CD4-positive, alpha-beta T cell treated with Interleukin-12 subunit alpha and Interleukin-12 subunit beta, for 1 hour (primary cell): ENCODE measurements at regions not wholly inside any gene's neighbourhood (a gene's known extent, or its start where the extent isn't known, plus 50 kb on each side); places are given as distances from the start of the nearest gene placed in this dataset.
"Not testable (repeated sequence)": the region's sequence is repeated elsewhere in the genome, so short reads cannot be mapped to it uniquely, and the experiment has no call there.

ENCODE experiments used
- DNase-seq: peaks from one replicate; pipeline ENCODE4 v3.0.0-alpha.2; 2020

DNA sequence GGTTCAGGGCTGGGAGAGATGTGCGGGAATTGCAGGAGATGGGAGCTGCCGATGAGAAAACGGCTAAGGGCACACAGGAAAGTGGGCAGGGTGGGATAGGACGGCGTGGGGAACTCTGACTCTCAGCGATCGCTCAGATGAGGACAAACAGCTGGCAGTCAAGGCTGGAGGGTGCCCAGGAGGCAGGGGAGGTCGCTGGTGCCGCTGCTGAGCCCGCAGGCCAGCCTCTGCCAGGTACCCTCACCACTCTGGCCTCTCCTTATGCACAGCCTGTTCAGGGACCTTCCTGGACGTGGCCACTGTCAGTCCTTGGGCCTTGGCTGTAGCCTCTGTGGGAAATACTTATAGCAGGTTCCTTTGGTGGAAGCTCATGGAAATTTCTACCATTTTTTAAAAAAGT lies 308.6 kb downstream of the TEX29 start:
- DNase-seq = no peak

DNA sequence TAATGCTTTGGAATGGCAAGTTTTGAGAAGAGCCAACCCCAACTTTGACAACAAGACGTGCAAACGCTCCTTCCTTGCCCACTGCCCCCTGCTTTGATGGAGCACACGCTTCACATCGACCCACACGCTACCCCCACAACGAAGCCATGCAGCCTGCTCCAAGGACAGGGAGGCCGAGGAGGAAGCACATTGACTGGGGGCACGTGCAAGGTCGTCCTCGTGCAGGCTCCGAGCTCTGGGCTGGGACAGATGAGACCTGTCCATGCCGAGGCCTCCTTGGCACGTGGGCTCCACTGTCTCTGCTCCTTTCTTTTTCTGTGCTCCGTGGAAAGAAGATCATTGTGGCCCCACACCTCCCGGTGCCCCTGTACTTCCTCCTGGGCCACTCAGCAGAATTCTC lies 309.0 kb downstream of the TEX29 start:
- no peak for DNase-seq

DNA sequence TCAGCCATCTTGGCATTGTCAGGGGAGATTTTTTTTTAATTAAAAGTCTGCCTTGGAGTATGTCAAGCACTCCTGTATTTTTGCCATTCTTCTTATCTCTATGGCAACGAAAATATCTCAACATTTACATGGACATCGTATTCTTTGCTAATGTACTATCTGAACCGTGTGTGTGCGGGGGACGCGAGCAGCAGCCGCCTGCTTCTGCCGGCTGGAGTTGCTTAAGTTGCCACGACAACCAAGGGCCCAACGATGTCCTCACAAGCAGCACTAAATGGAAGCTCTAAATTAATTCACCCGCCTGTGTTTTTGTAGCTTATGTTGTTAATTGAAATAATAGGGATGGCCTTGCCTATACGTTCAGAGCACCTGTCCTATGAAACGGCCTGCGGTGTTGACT lies 309.5 kb downstream of the TEX29 start:
- DNase-seq = no peak

DNA sequence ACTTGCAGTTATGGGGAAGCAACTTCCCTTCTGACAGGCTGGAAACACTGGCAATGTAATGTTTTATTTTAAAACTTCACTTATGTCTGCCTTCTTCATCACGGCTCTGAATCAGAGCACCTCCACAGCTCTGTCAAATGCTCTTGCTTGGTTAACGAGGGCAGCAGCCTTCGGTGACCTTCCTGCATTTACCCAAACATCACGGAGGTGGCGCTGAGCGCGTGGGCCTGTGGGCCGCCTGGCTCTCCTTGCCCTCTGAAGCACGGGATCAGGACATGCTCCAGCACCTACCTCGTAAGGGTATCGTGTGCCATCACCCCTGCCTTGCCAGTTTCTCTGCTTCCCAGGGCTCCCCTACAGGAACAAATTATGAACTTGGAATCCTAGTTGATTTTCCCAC lies 310.0 kb downstream of the TEX29 start:
- DNase-seq = no peak

DNA sequence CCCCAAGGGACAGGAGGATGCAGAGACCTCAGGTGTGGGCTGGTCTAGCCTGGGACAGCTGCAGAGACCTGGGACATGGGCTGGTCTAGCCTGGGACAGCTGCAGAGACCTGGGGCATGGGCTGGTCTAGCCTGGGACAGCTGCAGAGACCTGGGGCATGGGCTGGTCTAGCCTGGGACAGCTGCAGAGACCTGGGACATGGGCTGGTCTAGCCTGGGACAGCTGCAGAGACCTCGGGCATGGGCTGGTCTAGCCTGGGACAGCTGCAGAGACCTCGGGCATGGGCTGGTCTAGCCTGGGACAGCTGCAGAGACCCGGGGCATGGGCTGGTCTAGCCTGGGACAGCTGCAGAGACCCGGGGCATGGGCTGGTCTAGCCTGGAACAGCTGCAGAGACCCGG lies 310.8 kb downstream of the TEX29 start:
- DNase-seq = not testable (repeated sequence)

DNA sequence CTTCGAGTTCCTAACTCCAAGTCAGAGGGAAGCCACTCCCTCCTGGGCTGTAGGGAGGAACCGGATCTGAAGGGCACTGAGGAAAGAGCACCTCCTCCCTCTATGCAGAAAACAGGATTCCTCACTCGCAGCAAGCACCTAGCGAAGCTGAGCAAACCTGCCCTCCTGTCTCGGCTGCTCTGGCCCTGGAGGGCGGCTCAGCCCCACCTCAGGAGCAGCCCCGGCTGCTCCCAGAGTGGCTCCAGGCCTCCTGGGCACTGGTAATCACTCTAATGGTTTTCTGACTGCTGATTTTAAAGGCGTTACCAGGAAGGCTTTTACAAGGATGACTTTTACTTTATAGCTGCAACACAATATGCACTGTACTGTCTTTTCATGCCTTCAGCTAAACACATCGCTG lies 312.5 kb downstream of the TEX29 start:
- no peak for DNase-seq

DNA sequence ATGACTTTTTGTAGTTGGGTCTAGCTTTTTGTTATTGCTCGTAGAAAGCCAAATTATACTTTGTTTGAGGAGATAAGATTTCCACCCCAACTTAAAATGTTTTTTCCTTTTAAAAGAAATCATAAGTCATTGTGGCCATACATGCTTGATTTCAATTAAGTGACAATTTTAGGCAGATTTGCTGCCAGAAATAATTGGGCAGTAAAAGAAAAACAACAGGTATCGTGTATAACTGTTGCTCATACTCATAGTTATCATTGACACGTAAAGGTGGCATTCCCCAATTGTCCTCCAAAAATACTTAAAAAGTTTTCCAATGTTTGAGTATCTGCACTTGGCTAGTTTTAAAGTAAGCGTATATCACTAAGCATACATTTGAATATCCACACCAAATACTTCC lies 313.0 kb downstream of the TEX29 start:
- no peak for DNase-seq

DNA sequence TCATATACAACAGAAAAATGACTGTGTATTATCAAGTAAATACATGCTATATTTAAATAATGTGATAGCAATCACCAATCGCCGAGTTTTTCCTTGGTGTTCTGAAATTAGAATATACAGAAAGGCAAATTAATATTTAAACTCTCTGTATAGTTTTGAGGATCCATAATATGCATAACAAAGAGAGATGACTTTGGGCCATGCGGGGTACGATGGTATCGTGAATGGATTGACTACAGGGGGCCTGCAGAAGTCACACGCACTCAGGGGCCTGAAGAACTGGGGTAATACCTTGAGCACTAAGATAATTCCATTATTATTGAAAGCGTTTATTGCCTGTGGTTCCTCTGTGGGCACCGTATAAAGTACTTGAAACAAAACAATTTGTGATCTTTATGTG lies 314.0 kb downstream of the TEX29 start:
- DNase-seq = no peak

DNA sequence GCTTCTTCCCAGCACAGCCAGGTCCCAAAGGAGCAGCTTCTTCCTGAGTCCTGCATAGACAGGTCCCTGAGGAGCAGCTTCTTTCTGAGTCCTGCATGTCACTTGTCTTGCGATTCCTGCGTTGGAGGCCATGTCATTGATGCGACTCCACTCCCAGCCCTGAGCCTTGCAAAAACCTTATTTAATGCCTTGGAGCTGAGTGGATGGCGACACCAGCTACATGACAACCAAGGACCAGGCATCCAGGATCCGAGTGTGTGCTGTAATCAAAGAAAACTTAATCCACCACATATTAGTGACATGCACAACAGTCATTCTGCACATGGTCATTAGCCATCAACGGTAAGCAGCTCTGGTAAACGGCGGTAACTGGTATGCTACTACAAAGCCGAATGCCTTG lies 315.8 kb downstream of the TEX29 start:
- no peak for DNase-seq

DNA sequence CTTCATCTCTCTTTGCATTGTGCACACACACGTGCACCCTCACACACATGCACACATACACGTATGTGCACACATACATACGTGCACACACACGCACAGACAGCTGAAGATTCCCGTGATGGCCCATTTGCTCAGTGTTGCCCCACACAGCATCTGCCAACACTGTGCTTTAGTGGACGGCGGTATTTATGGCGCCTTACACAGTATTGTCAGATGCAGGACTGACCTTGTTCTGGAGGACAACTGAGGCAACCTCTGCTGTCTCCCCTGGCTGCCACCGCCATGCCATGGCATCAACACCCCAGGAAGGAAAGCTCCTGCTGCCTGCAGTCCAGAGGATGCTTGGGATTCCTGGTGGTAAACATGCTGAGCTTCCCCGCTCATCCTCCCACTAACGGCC lies 316.4 kb downstream of the TEX29 start:
- no peak for DNase-seq

DNA sequence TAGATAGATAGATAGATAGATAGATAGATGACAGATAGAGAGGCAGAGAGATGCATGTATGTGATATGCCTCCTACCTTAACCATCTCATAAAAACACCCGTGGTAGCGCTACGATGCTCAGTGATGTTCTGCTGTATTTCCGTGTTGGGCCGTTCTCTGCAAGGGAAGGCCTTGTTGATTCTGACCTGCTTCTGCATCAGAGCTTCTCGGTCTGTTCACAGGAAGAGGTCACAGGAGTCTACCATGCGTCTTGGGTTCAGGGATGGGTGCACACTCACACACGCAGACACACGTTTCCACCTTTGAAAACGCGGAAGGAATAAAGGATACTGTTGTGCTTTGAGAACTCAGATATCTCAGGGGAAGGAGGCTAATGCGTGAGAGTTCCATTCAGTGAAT lies 316.9 kb downstream of the TEX29 start:
- no peak for DNase-seq

DNA sequence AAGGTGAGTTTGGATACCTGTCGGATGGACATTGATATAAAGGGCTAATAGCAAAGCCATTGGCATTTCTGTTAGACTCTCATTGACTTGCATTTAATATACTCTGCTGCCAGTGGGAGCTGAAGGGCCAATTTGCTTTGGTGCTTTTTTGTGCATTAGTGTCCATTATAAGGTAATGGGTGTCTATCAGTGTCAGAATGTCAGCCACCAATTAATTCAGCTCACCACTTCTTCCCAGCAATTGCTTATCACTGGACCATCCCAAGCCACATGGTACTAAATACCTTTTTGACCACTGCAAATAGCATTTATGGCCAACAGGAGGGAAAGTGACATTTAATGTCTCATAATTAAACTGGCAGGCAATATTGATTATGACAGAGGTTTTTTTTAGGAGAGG lies 317.8 kb downstream of the TEX29 start:
- DNase-seq = no peak

DNA sequence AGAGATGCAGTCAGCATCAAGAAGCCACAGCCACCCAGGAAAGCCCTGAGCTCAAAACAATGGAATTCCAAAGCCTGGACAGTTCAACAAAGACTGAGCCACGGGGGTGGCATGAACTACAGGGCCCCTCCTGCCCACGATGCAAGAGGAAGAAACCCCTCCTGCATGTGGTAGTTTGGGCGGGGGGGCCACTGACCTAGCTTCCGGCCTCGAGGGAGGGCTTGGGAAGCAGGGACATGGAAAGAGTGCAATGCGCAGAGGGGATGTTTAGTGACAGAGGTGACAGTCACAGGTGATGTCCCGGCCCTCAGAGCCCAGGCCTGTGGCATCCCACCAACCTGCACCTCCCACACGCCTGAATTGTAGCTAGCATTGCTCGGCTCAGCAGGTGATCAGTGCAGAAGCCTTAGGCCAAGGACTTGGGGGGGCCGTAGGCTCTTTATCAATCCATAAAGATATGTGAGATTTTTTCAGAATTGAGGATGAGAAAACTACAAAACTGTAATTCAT lies 318.8 kb downstream of the TEX29 start:
- DNase-seq = no peak

DNA sequence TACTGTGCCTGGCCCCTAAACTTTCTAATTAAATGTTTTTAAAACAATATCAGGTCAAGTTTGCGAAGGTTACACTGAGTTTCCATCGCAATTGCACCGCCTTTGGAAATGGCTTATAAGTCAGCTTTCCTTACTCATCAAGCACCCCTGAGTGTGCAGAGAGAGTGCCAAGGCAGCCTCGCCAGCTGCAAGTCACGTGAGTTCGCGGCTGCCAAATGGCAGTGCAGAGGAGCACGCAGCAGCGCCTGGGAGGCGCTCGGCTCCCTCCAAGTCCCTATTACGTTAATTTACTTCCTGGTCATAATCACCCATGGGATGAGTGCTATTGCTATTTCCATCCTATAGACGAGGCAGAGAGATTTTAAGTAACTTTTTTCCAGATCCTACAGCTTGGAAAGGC lies 319.6 kb downstream of the TEX29 start:
- DNase-seq = no peak

DNA sequence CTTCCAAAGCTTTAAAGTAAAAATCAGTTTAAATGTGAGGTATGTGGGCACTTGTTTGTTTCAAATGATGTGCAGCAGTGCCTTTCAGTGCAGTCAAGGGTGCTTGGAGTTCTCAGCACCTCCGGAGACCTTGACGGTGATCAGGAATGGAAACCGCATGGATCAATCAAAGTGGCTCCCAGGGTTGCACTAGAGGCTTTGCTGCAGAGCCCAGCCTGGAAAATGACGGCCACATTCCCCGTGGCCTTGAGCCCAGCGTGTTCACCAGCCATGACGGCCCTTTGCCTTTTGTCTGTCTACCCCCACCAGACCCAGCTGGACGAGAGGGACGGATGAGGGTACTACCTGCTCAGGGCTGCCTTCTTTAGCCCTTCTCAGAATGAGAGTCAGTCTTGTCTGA lies 320.0 kb downstream of the TEX29 start:
- no peak for DNase-seq

DNA sequence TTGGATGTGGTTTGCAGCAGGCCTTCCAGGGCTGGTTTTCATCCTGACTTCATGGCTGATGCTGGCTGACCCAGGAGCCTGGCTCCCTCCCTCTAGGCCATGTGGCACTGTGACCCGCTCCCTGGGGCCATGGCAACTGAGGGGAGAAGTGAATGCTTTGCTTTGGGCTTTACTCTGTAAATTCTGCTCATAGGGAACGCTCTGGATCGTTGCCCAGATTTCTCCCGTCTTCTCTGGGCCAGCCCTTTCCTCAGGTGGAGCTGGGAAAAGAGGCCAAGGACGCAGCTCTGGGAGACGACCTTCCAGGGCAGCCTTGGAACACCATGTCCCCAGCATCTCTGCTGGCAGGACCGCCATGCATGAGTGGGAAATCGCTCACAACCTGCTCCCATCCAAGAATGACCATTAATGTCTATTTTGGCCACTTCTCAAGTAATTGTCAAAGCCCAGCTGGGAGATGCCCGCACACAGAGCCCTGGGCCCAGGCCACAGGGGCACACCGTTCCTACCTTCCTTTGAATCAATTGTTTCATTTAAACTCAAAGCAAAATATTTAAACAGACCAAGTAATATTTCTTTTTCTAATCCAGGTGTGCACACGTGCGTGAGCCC lies 321.8 kb downstream of the TEX29 start:
- no peak for DNase-seq

DNA sequence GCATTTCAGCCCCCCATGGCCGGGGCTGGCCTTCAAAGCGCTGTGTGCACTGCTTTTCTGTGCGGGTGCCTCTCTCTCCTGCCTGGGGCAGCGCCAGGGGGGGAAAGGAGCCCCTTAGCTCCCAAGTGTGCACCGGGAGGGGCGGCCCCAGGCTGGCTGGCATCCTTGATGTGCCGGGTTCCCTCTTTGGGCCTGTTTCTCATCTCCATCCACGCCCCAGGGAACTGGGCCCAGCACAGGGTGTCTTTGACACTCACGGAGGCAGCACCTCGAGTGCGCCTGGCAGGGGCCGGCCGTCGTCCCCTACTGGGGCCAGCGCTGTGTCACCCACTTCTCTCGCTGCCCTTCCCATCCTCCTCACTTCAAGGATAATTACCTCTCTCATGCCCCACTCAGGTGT lies 324.3 kb downstream of the TEX29 start:
- DNase-seq = no peak

DNA sequence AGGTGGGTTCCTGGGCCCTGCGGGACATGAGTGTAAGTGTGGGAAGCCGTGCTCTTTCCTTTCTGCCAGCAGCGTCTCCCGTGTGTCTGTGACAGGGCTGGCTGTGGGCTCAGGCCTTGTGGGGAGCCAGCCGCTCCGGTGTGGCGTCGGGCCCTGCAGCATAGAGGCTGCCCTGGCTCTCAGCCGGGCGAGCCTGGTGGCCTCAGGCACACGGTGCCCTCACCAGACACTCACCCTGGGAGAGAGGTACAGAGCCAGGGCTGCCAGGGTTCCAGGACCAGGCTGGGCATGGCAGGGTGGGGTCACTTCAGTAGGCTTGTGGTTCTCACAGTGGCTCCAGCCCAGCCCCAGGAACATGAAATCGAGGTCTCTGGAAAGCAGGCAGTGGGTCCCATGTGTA lies 324.8 kb downstream of the TEX29 start:
- DNase-seq = no peak

DNA sequence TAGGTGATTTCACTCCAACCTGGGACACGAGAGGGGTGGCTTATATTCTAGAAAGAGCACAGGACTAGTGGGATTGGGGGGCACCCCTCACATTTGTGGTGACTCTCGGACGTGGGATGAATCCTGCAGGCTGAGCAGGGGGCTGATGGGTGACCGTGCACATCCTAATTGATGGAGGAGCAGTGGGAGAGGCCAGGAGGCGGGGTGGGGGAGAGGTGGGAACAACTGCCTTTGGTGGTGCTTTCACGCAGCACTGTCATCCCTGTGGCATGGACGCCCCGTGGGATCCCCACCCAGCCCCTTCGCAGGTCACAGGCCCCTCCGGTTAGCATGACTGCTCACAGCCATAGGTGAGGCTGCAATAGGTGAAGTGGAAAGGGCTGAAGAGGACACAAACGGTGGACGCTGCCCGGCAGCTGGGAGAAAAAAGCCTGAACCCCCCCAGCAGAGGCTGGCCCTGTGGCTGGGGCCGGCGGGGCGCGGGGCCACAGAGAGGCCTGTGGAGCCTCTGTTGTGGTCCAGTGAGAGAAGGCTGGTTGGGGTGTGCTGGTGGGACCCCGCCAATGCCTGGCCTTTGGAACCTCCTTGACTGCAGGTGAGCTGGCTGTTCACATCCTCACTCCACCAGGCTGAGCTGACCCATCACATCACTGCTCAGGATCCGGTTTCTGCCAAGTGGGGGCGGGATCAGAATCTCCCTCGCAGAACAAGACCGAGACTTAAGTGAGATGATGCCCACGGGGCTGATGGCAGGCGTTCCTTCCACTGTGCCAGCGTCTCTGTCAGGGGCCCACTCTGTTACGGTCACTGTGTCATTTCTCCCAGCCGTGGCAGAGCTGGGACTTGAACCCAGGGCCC lies 325.4 kb downstream of the TEX29 start:
- no peak for DNase-seq

DNA sequence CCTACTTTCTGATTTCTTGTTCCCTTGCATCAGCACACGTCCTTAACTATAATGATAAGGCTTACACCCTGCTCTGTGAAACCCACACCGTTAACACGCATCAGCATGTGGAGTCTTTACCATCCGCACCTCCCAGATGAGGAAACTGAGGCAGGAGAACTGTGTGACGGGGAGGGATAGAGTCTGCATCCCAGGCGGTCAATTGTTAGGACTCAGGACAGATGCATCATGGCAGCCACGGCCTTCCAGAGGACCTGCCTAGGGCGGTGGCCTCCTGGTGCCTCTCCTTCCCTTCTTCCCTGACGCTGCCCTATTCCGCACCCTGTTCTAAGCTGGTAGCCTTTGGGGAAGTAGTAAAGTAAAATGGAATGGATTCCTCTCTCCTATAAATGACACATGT lies 326.0 kb downstream of the TEX29 start:
- no peak for DNase-seq

DNA sequence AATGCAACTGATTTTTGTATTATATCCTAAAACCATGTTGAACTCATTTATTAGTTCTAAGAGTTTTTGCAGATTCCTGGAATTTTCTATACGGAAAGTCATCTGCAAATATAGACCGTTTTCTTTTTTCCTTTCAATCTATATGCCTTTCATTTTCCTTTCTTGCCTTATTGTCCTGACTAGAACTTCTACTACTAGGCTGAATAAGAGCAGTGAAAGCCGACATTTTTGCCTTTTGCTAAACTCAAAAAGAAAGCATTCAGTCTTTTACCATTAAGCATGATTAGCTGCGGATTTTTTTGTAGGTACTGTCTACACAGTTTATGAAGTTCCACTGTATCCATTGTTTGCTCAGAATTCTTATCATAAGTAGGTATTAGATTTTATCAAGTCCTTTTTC lies 328.4 kb downstream of the TEX29 start:
- DNase-seq = no peak

DNA sequence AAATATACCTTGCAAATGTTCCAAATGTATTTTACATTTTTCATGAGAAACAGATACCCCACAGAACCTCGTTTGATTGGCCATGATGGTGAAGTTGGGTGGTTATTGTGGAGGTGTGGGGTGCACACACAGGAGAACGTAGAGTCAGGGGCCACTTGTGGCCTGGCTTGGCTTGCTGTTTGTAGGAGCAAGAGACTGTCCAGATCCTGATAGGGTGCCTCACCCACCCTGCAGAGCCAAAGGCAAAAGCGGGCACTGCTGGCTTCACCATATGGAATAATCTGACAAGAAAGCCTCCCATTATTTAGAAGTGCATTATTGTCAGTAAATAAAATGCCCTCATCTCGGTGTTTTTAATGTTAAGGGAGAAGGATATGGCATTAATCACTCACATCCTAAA lies 330.2 kb downstream of the TEX29 start:
- DNase-seq = no peak

DNA sequence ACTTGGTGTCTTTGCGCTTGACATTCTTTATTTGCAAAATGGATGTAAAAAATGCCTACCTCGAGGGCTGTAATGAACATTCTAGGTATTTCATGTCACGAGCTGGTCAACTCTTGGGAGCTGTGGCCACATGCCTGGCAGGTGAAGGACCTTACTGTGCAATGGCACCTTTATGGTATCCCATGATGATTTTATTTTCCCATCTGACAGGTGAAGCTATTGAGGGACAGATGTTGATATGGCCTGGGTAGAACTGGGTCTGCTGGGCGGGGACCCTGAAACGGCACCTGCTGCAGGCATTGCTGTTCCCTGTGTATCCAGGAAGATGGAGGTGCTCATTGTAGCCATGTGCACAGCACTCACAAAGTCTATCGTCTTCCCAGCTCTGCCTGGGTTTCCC lies 332.2 kb downstream of the TEX29 start:
- DNase-seq = no peak

DNA sequence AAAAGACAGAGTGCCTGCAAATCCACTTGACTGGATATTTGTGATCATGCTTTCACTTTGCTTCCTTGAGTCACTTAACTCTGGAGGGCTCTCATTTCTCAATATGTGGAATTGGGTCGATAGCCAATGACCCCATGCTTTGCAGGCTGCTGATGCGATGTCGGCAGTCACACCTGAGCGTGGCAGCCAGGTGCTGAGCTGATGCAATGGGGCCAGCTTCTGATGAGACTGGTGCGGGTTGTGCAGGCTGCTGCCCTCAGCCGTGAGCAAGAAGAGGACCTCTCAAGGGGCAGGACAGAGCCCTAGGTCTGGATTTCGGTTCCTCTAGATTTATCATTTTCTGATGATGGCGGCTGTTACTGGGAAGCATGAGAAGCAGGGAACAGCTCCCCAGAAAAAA lies 334.1 kb downstream of the TEX29 start:
- no peak for DNase-seq

DNA sequence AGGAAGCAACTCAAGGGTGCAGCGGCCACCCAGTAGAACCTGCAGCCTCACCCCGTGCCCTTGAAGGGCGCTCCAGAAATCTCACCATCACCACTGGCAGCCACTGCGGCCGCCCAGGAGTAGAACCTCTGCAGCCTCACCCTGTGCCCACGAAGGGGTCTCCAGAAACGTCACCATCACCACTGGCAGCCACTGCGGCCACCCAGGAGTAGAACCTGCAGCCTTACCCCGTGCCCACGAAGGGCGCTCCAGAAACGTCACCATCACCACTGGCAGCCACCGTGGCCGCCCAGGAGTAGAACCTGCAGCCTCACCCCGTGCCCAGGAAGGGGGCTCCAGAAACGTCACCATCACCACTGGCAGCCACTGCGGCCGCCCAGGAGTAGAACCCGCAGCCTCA lies 336.0 kb downstream of the TEX29 start:
- DNase-seq = no peak
